ENCODE measurements at regions not wholly inside any gene's neighbourhood (a gene's known extent, or its start where the extent isn't known, plus 50 kb on each side); places are given as distances from the start of the nearest gene placed in this dataset.

GRCh38 chr5:172528440-172528839 lies 74.1 kb upstream of the SH3PXD2B start:
- no TSS peak for BruUV-seq (replicated peaks)
- no peak for DNase-seq (ENCODE audit: low read depth, low spot score)
- no peaks in the 10 kb centered on the region; the same call in 1 of the 2 replicates for H3K27me3 ChIP-seq (ENCODE audit: control insufficient read depth, insufficient read depth, low read length)
- TF ChIP-seq REST (IDR thresholded peaks at IDR 0.05; ENCODE audit: insufficient read depth in 1 of 2, low read depth in 2 of 2, low read length in 1 of 2) (no peak), TCF7L2 (IDR thresholded peaks at IDR 0.05; ENCODE audit: low read depth, low read length) (no peak), SIN3A (IDR thresholded peaks at IDR 0.05; ENCODE audit: borderline replicate concordance, insufficient read depth, low read depth, low read length) (no peak), POLR2AphosphoS5 (IDR thresholded peaks at IDR 0.05; ENCODE audit: low read depth, low read length) (no peak), CTCF (IDR thresholded peaks at IDR 0.05) (no peak)
- no peak for ATAC-seq
- no peaks in the 10 kb centered on the region for H3K36me3 ChIP-seq (ENCODE audit: control insufficient read depth, insufficient read depth, low read length)
- H3K4me3 ChIP-seq (ENCODE audit: low read depth in 2 of 2, low read length in 2 of 2): no peak overlapping the region
- peaks cover 4% of the 10 kb centered on the region; the same call in 1 of the 2 replicates for H3K4me1 ChIP-seq (ENCODE audit: control insufficient read depth, insufficient read depth, low read length)
- CTCF ChIA-PET: no interaction called here
- in situ Hi-C loops (cut with HindIII; ENCODE audit: low pct_unique_long_range_greater_than_20kb, low sequenced_read_pairs) (no loop called here), intact Hi-C loops (cut with micrococcal nuclease; ENCODE audit: unreplicated experiment) (no loop called here)
- POLR2A ChIA-PET: interaction anchor here (0.6 kb wide), 1 partner anchor 233 kb away, joined by 5 read pairs; no protein-coding TSS in a partner anchor
- H3K27ac ChIP-seq (ENCODE audit: low read length): no peak overlapping the region
- no peaks in the 10 kb centered on the region for H3K9me3 ChIP-seq (ENCODE audit: control insufficient read depth, insufficient read depth, low read depth, low read length)

- POLR2A ChIA-PET: no interaction called here
- intact Hi-C loops (cut with micrococcal nuclease; ENCODE audit: unreplicated experiment): no loop called here
Observed at GRCh38 chr5:172527559-172527958, 73.2 kb upstream of the SH3PXD2B start.

More at GRCh38 chr5:172527559-172527958, 73.2 kb upstream of the SH3PXD2B start:
- no peak for TF ChIP-seq REST (IDR thresholded peaks at IDR 0.05; ENCODE audit: insufficient read depth in 1 of 2, low read depth in 2 of 2, low read length in 1 of 2)
- TF ChIP-seq CTCF (IDR thresholded peaks at IDR 0.05): no peak
- TF ChIP-seq POLR2AphosphoS5 (IDR thresholded peaks at IDR 0.05; ENCODE audit: low read depth, low read length): no peak
- Histone ChIP-seq H3K4me3 (ENCODE audit: low read depth in 2 of 2, low read length in 2 of 2) (no peak overlapping the region), H3K4me1 (ENCODE audit: control insufficient read depth, insufficient read depth, low read length) (no peaks in the 10 kb centered on the region), H3K27me3 (ENCODE audit: control insufficient read depth, insufficient read depth, low read length) (no peaks in the 10 kb centered on the region; the same call in 1 of the 2 replicates), H3K9me3 (ENCODE audit: control insufficient read depth, insufficient read depth, low read depth, low read length) (no peaks in the 10 kb centered on the region), H3K36me3 (ENCODE audit: control insufficient read depth, insufficient read depth, low read length) (no peaks in the 10 kb centered on the region), H3K27ac (ENCODE audit: low read length) (no peak overlapping the region)
- CTCF ChIA-PET: no interaction called here
- in situ Hi-C loops (cut with HindIII; ENCODE audit: low pct_unique_long_range_greater_than_20kb, low sequenced_read_pairs): no loop called here
- ATAC-seq (no peak), DNase-seq (ENCODE audit: low read depth, low spot score) (no peak)
- no TSS peak for BruUV-seq (replicated peaks)

Data from Panc1 (cell line).